Esophagus squamous epithelium (tissue), 4 donors: ENCODE measurements at regions not wholly inside any gene's neighbourhood (a gene's known extent, or its start where the extent isn't known, plus 50 kb on each side); places are given as distances from the start of the nearest gene placed in this dataset.

Experiments used
- POLR2A ChIP-seq, 4 donors: fragments of 450-650 bp; IDR thresholded peaks; one replicate each; pipeline ENCODE4 v1.6.1; 2017; ENCODE audit warnings: antibody characterized with exemption in 4 of 4, mild to moderate bottlenecking in 4 of 4, moderate library complexity in 3 of 4
- TF ChIP-seq, protein P1 (sequence below), 6 experiments: fragments of 450-650 bp in 4 of 6; fragments of 200-600 bp in 2 of 6; sonication (generic) in 2 of 6; IDR thresholded peaks; one replicate each; pipeline ENCODE4 v1.5.1; 2016 to 2019; ENCODE audit warnings: antibody characterized with exemption in 6 of 6, mild to moderate bottlenecking in 4 of 6, moderate library complexity in 4 of 6

DNA sequence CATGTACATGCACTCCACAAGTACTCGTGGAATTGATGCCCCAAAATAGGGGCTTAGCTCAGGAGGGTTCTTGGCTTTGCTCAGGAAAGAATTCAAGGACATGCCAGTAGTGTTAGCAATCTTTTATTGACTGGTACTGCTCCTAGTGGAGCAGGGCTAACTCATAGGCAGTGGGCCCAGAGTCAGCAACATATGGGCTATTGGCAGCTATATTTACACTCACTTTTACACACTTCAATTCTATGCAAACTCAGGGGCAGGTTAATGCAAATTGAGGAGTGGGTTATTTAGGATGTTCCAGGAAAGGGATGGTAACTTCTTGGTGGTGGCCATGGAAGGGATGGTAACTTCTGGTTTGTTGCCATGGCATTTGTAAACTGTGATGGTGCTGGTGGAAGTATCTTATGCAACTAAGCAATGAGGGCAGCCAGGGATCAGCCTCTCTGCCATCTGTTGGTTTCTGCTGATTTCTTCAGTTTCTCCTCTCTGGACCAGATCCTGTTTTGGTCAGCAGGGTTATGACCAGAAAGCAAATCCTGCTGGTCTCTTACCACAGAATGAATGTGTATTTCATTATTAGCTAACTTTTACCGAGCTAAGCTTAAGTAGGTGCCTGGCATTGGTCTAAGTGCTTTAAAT lies 69.2 kb upstream of the FAT1 start:
- TF ChIP-seq, protein P1, sequence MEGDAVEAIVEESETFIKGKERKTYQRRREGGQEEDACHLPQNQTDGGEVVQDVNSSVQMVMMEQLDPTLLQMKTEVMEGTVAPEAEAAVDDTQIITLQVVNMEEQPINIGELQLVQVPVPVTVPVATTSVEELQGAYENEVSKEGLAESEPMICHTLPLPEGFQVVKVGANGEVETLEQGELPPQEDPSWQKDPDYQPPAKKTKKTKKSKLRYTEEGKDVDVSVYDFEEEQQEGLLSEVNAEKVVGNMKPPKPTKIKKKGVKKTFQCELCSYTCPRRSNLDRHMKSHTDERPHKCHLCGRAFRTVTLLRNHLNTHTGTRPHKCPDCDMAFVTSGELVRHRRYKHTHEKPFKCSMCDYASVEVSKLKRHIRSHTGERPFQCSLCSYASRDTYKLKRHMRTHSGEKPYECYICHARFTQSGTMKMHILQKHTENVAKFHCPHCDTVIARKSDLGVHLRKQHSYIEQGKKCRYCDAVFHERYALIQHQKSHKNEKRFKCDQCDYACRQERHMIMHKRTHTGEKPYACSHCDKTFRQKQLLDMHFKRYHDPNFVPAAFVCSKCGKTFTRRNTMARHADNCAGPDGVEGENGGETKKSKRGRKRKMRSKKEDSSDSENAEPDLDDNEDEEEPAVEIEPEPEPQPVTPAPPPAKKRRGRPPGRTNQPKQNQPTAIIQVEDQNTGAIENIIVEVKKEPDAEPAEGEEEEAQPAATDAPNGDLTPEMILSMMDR (IDR thresholded peaks at IDR 0.05): no peak
- TF ChIP-seq POLR2A (IDR thresholded peaks at IDR 0.05): no peak
